ENCODE measurements at regions not wholly inside any gene's neighbourhood (a gene's known extent, or its start where the extent isn't known, plus 50 kb on each side); places are given as distances from the start of the nearest gene placed in this dataset.

- TF ChIP-seq CTCF (IDR thresholded peaks at IDR 0.05; ENCODE audit: insufficient read depth, low read depth, low read length): no peak
- no peak for DNase-seq (ENCODE audit: low read depth)
- no peak overlapping the region for H3K4me3 ChIP-seq (ENCODE audit: low read depth, low read length)
These were observed 890.0 kb upstream of the DDX18 start for GRCh38 chr2:116924509-116924908.

- no peak for TF ChIP-seq CTCF (IDR thresholded peaks at IDR 0.05; ENCODE audit: insufficient read depth, low read depth, low read length)
- no peak for DNase-seq (ENCODE audit: low read depth)
- no peak overlapping the region for H3K4me3 ChIP-seq (ENCODE audit: low read depth, low read length)
These were observed 879.2 kb upstream of the DDX18 start for GRCh38 chr2:116935097-116935814.

- H3K4me3 ChIP-seq (ENCODE audit: low read depth, low read length): no peak overlapping the region
- DNase-seq (ENCODE audit: low read depth): no peak
- TF ChIP-seq CTCF (IDR thresholded peaks at IDR 0.05; ENCODE audit: insufficient read depth, low read depth, low read length): no peak
These were observed 866.2 kb upstream of the DDX18 start for GRCh38 chr2:116948258-116948657.

- no peak for DNase-seq (ENCODE audit: low read depth)
- no peak overlapping the region for H3K4me3 ChIP-seq (ENCODE audit: low read depth, low read length)
- TF ChIP-seq CTCF (IDR thresholded peaks at IDR 0.05; ENCODE audit: insufficient read depth, low read depth, low read length): no peak
These were observed 865.2 kb upstream of the DDX18 start for GRCh38 chr2:116949249-116949648.

- no peak for DNase-seq (ENCODE audit: low read depth)
- H3K4me3 ChIP-seq (ENCODE audit: low read depth, low read length): no peak overlapping the region
- no peak for TF ChIP-seq CTCF (IDR thresholded peaks at IDR 0.05; ENCODE audit: insufficient read depth, low read depth, low read length)
These were observed 862.2 kb upstream of the DDX18 start for GRCh38 chr2:116952254-116952653.

GRCh38 chr2:116955646-116956045 lies 858.8 kb upstream of the DDX18 start:
- DNase-seq (ENCODE audit: low read depth): no peak
- no peak for TF ChIP-seq CTCF (IDR thresholded peaks at IDR 0.05; ENCODE audit: insufficient read depth, low read depth, low read length)
- no peak overlapping the region for H3K4me3 ChIP-seq (ENCODE audit: low read depth, low read length)

- DNase-seq (ENCODE audit: low read depth): no peak
- H3K4me3 ChIP-seq (ENCODE audit: low read depth, low read length): no peak overlapping the region
- TF ChIP-seq CTCF (IDR thresholded peaks at IDR 0.05; ENCODE audit: insufficient read depth, low read depth, low read length): no peak
These were observed 838.9 kb upstream of the DDX18 start for GRCh38 chr2:116975608-116976007.
